ENCODE measurements at regions not wholly inside any gene's neighbourhood (a gene's known extent, or its start where the extent isn't known, plus 50 kb on each side); places are given as distances from the start of the nearest gene placed in this dataset.

DNA sequence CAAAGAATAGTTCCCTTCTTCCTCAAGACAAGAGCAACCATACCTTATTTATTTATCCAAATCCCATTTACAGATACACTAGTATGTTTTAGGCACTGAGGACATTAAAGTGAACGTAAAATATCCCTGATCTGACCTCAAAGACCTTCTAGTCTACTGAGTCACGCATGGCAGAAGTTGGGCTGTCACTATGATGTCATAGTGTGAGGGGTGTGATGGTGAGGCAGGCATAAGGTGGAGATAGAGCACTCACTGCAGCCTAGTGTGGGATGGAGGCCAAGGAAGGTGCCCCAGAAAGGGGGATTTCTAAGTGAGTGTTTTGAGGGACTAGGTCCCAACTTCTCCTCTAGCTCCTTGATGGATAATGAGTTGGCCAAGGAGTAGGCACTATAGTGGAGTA is 249.5 kb upstream of the SKOR2 start:
- DNase-seq (ENCODE audit: low read depth in 3 of 3, low spot score in 2 of 3): no peak

DNA sequence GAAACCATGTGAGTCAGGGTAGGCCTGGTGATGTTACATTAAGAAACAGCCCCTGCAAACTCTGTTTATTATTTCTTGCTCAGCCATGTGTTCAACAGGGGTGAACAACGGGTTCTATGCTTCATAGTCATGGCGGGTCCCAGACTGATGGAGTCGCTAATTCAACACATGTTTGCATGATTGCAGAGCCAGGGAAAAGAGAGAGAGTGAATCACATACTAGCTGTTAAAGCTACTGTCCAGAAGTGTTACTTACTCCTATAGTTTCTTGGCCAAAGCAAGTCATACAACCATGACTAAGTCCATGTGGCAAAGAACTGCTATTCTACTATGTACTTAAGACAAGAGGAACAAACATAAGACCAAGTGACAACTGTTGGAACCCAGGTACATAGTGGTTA is 241.2 kb upstream of the SKOR2 start:
- DNase-seq (ENCODE audit: low read depth in 3 of 3, low spot score in 2 of 3): no peak

DNA sequence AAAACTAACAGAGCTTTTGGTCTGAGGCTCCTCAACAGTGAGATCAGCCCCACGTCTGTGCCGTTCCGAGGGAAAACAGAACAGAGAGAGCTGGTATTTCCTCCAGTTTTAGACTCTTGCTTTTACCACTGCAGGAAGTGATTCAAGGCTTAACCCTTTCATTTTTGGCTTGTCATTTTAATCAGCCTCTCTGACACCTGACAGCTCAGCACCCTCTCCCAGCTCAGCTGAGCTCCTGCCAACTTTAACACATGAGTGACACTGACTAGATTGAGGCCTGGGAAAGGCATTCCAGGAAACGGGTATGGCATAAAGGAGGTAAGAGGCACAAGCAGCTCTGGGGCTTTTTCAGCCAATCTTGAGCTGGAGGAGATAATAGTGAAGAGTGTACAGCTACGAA is 239.4 kb upstream of the SKOR2 start:
- DNase-seq (ENCODE audit: low read depth in 3 of 3, low spot score in 2 of 3): no peak

DNA sequence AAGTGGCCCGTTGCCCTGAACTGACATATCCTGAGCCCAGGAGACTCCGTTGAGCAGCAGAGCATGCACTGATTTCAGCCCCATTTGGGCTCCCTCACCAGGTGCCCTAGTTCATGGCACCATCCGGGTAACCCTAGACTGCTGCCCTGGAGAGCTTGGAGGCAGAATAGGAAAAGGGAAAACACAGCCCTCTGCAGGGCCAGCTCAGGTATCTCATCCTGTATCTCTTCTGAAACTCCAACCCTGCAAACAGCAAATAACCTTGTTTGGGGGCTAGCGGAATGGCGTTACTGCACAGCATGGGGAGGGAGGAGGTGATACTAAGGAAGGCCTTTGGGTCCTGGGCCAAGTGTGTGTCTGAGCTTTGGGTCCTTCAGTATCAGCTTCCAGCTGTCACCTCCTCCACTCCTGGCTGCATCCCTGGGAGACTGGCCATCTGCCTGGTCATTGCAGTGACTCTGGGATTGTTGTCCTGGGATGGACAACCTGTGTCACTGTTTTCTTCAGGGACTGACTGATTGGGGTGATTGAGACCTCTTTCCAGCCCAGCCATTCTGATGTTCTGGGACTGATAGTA is 233.8 kb upstream of the SKOR2 start:
- no peak for DNase-seq (ENCODE audit: low read depth in 3 of 3, low spot score in 2 of 3)

DNA sequence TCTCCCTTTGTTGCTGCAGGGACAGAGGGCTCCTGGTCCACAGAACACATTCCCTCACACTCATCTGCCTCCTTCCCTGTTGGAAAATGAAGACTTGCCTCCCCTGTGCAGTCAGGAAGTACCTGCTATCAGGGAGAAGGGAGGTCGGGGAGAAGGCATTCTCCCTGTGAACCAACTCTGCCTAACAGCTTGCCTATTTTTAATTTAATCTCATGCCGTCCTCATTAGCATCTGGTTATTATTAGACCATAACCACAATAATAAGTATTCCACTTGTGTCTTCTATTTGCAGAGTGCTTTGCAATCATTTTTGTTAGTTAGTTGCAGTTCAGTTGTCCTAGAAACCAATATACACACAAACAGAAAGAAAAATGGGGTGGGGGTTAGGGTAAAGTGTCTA is 232.6 kb upstream of the SKOR2 start:
- no peak for DNase-seq (ENCODE audit: low read depth in 3 of 3, low spot score in 2 of 3)

DNA sequence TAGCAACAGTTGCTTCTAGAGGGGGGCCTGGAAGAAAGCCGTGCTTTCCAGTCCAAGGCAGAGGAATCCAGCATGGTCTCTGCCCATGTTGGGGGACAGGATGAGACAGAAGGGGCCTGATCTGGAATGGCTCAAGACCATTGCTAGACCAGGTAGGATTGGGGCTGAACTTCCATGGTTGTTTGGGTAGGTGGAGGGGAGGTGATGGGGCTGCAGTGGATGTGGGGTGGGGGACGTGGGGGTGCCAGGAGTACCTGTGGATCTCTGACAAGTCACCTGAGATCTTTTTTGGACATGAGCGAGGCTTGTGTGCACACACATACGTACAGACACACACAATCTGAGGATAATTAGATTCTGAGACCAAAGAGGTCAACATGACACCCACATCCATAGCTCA is 228.7 kb upstream of the SKOR2 start:
- DNase-seq (ENCODE audit: low read depth in 3 of 3, low spot score in 2 of 3): no peak

DNA sequence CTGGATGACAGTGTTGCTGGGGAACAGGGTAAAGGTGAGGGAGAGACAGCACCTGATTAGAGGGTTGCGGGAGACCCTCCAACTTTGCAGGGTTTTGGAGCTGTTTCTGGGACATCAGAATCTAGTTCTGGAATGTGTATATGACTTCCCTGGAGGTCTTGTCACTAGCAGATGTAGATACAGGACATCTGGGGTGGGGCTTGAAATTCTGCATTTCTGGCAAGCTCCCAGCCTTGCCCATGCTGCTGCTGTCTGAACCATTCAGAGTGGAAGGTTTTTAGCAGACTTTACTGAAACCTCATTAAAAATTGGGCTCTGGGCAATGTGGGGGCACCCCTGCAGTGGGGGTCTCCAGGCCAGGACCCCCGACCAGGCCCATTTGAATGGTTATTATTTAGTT is 220.3 kb upstream of the SKOR2 start:
- no peak for DNase-seq (ENCODE audit: low read depth in 3 of 3, low spot score in 2 of 3)

DNA sequence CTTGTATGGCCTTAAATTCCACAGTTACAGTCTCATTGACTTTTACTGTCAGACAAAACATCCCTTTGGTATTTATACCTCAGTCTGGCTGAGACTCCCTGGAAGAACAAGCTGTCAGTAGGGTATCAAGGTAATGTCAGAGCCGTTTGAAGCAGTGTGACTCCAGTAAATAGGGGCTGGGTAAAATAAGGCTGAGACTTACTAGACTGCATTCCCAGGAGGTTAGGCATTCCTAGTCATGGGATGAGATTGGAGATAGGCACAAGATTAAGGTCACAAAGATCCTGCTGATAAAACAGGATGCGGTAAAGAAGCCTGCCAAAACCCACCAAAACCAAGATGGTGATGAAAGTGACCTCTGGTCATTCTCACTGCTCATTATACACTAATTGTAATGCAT is 219.5 kb upstream of the SKOR2 start:
- no peak for DNase-seq (ENCODE audit: low read depth in 3 of 3, low spot score in 2 of 3)

DNA sequence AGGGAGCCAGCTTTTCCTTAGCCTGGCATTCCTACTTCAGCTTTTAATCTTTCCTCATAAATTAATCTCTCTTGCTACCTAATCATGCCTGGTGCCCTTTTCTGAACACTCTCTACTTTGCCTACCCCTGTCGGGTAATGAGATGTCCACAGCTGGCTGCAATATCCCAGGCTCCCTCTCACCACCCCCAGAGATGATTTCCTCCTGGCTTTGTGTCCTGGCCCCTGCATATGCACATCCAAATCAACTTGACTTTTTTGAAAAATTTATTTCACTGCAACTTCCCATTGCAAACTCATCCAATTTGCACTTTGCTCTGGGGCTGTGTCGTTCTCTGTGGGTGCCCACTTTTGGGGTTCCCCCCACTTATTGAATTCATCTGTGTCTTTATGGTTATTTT is 218.1 kb upstream of the SKOR2 start:
- no peak for DNase-seq (ENCODE audit: low read depth in 3 of 3, low spot score in 2 of 3)

DNA sequence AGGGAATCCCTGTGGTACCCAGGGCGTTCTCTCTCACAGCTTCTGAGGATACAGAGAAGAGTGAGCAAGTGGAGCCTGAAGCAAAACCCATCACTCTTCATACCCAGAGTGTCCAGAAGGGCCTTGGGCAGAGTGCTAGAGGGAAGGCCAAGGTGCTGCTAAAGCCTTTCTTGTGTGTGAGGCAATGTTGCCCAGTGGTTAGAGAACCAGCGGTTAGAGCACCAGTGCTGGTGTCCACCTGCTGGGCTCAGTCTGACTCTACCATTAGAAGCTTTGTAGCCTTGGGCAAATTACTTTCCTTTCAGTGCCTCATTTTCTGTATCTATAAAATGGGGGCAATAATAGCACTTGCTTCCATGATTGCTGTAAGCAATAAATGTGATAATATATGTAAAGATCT is 210.5 kb upstream of the SKOR2 start:
- DNase-seq (ENCODE audit: low read depth in 3 of 3, low spot score in 2 of 3): no peak

DNA sequence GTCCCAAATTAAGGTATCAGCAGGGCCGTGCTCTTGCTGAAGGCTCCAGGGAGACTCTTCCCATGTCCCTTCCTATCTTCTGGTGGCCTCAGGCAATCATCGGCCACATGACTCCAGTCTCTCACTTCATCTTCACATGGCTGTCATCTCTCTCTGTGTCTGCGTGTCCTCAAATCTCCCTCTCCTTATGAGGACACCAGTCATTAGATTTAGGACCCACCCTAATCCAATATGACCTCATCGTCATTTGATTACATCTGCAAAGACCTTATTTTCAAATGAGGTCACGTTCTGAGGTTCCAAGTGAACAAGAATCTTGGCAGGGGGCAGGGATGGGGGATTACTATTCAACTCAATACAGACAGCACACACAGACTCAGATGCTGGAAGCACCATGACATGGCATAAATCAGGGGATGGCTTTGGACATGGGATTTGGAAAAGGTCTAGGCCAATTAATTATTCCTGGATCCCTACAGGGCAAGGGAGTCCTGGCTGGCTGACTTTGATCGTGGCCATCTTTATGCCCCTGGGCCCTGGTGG is 210.0 kb upstream of the SKOR2 start:
- DNase-seq (ENCODE audit: low read depth in 3 of 3, low spot score in 2 of 3): no peak

DNA sequence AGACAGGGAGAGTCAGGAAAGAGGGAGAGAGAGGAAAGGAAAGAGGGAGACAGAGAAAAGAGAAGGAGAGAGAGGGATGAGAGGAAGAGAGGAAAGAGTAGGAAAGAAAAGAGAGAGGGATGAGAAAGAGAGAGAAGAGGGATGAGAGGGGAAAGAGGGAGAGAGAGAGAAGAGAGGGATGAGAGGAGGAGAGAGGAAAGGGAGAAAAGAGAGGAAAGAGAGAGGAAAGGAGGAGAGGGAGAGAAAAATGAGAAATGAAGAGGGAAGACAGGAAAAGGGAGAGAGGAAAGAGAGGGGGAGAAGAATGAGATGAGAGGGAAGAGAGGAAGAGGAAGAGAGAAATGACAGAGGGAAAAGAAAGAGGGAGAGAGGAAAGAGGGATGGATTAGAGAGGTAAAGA is 207.0 kb upstream of the SKOR2 start:
- no peak for DNase-seq (ENCODE audit: low read depth in 3 of 3, low spot score in 2 of 3)

DNA sequence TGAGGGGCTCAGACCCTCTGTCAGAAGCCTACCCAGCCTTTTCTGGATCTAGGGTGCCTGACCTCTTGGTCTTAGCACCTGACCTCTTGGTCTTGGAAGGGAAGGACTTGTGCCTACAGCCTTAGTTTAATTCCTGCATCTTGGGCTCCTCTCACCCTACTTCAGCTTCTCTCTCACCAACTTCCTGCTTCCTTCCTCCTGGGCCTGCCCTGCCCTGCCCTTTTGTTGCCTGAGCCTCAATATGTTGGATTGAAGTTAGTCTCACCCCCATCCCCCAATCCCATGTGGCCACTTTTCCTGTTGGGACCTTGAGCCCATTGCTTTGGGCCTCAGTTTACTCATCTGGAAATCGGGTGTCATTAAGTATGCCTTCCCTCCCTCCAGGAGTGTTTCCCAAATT is 206.2 kb upstream of the SKOR2 start:
- no peak for DNase-seq (ENCODE audit: low read depth in 3 of 3, low spot score in 2 of 3)

DNA sequence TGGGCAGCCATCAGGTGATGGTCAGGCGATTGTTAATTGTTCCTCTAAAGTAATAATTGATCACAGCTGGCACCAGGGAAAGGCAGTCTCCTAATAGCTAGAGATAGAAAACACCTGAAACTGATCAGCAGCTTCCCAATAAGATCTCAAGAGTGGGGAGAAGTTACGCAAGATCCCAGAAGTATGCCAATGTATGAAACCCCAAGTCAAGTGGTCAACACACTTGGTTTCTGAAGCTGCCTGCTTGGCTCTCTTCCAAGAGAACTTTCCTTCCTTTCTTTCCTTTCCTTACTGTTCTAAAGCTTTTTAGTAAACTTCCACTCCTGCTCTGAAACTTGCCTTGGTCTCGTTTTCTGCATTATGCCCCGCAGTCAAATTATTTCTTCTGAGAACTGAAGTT is 201.6 kb upstream of the SKOR2 start:
- DNase-seq (ENCODE audit: low read depth in 3 of 3, low spot score in 2 of 3): no peak

DNA sequence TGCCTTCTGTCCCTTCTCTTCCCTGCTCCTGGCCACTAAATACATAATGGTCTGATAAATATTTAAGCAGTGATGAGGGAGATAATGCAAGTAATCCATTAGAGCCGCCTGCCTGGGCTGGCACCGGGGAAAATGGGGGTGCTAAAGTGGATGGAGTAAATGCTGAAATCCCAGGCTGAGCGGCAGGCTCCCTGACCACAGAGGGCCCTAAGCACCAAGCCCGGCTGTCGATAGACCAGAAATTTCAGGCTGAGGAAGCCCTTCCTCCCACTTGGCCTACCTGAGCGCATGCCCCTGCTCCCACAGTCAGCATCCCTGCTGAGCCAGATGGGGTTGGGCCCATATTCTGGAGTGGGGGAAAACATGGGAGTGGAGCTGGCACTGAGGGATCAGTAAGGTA is 197.5 kb upstream of the SKOR2 start:
- no peak for DNase-seq (ENCODE audit: low read depth in 3 of 3, low spot score in 2 of 3)

DNA sequence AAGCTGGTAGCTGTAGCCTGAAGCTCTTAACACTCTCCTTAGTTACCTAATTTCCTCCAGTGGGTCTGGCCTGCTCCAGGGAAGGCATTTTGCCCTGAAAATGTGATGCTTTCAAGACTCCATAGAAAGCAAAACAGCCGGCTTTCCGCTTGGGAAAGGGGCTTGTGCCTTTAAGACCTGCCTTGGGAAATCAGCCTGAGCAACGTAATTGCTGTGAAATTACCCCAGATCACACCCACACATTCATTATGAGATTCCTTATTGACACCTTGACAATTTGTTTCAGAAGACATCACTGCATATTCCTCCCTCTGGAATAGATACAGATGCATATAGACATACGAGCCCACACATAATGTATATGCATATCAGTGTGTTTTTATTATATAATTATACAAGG is 190.5 kb upstream of the SKOR2 start:
- no peak for DNase-seq (ENCODE audit: low read depth in 3 of 3, low spot score in 2 of 3)

DNA sequence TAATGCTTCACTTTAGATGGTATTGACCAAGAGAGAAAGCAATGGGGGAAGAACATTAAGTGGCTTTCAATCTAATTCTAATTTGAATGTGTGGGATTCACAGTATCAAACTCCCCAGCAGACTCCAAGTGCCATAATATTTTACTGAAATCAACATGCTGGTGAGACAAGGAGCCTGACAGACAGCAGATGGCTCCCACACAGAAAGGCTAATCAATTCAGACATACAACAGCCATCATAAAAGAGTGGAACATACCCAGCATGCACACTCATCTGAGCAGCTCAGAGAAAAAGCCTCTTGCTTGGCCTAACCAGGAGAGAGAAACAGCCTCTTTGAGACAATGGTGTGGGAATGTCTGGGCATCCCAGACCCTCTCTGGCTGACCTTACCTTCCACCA is 186.5 kb upstream of the SKOR2 start:
- no peak for DNase-seq (ENCODE audit: low read depth in 3 of 3, low spot score in 2 of 3)

DNA sequence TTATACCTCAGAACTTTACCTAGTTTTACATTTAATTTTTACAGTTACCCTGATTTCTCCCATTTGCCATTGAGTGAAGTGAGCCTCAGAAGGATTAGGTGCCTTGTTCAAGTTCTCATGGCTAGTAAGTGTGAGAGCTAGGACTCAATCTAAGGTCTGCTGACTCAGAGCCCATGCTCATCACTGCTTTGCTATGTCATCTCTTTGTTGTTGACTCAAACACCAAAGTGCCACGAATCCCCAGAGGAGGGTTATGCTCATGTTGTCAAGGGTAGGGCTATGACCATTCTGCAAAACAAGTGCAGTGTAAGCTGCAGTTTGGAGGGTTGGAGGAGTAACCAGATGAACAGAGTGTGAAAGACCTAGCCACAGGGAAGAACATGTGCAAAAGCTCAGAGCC is 185.4 kb upstream of the SKOR2 start:
- DNase-seq (ENCODE audit: low read depth in 3 of 3, low spot score in 2 of 3): no peak

DNA sequence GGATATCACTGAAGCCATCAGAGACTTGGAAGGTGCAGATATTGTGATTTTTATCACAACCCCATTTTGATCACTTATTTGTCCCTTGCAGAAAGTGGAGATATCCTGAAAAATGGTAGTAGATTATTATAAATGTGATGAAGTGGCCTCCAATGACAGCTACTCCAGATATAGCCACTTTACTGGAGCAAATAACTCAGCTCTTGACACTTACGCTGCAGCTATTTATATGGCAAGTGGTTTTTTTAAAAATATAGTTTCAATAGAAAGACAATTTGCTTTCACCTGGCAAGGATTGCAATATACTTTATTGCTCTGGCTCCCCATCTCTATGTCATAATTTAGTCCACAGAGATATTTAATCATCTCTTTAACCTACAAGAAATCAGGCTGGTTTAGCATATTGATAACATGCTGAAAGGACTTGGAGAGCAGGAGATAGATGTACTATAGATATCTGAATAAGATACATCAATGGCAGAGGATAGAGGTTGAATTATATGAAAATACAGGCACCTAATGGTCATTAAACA is 182.8 kb upstream of the SKOR2 start:
- no peak for DNase-seq (ENCODE audit: low read depth in 3 of 3, low spot score in 2 of 3)

DNA sequence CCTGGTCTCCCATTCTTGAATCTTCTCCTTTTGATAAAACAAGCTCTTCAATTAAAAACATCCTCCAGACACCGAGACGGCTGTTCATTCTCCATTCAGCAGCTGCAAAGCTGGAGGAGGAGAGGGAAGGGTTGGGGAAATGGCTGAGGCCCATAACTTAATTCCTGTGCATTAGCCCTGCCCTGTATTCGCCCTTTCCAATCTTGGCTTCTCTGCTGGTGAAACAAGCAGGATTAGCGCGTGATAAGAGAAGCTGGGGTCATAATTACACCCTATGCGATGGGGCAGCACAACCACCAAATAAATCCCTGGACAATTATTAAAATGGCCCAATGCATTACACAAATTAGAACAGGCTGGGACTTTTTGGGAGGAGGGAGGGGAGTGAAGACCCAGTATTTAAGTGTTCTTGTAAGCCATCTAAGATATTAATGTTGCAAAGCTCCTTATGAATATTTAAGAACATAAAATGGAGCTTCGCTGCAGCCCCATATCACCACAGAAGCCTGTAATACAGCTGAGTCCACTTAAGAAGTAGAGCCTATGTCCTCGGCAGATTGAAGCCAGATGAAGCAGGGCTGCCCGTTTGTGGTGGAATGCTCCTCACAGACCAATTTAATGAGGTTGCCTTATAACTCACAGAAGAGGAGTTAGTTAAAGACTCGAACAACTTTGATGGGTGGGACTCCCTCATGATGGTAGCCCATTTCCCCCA is 176.6 kb upstream of the SKOR2 start:
- DNase-seq (ENCODE audit: low read depth in 3 of 3, low spot score in 2 of 3): no peak

DNA sequence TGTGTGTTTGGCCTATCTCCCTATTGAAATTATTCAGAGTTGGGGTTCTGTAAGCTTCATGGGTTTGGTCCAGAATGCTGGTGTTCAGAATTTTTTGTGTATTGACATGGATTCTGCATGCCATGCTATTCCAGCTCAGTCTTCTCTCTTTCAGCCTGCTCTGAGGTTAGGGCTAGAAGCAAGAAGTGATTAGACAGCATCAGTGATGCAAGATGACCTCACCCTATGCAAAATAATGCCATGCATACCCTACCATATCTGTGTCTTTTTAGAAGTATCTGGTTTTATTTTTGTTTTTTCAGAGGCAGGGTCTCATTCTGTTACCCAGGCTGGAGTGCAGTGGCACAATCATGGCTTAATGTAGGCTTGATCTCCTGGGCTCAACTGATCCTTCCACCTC is 175.6 kb upstream of the SKOR2 start:
- DNase-seq (ENCODE audit: low read depth in 3 of 3, low spot score in 2 of 3): no peak

DNA sequence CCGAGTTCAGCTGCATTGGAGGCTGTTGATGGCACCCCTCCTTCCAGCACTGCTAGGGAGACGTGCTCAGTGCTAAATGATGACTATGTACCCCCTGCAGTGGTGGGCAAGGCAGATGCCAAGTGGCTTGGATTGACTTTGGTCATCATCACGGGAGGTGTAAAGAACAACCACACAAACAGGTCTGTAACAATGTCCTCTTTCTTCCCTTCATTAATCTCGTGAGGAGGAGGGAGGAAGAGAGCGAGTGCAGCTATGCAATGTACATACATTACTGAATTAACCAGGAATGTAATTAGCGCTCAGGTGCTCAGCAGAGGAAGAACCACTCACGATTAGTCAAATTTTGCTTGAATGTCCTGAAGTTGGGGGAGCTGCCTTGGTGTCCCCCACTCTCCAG is 173.9 kb upstream of the SKOR2 start:
- DNase-seq (ENCODE audit: low read depth in 3 of 3, low spot score in 2 of 3): no peak

DNA sequence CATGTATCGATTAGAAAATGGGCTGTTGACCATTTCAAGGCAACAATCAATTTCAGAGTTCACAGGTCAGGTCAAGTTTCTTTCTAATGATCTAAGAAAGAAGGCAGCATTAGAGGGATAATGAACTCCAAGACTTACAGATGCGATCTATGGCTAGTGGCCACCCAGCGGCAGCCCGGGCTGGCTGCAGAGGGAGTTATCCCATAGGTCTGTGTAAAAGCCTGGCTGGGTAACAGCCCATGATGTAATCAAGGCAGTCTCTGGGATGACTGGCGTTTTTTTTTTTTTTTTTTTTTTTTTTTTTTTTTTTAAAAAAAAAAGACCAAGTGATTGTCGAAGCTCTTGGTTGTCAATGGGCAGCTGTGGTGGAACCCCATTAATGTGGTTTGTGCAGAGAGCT is 171.1 kb upstream of the SKOR2 start:
- no peak for DNase-seq (ENCODE audit: low read depth in 3 of 3, low spot score in 2 of 3)
